DOHH2 (cell line): ENCODE measurements at regions not wholly inside any gene's neighbourhood (a gene's known extent, or its start where the extent isn't known, plus 50 kb on each side); places are given as distances from the start of the nearest gene placed in this dataset.

Source experiments
- H3F3A ChIP-seq: fragments of 200-600 bp; sonication (generic), shearing (Covaris generic); 2 replicates; pipeline ENCODE4 v1.6.0; 2016; ENCODE audit warnings: antibody characterized with exemption, mild to moderate bottlenecking; ENCODE audit not compliant: control insufficient read depth, insufficient read depth
- H3K27ac ChIP-seq: fragments of 200-600 bp; sonication (generic); 2 replicates; pipeline ENCODE4 v1.5.1; 2014; ENCODE audit warnings: low read depth, mild to moderate bottlenecking, low read length, moderate library complexity
- H3K27me3 ChIP-seq: fragments of 200-600 bp; sonication (generic); 2 replicates; pipeline ENCODE4 v1.6.1; 2014; ENCODE audit warnings: mild to moderate bottlenecking, low read length, mixed read lengths; ENCODE audit not compliant: control insufficient read depth
- H3K36me3 ChIP-seq: fragments of 200-600 bp; sonication (generic); 2 replicates; pipeline ENCODE4 v1.6.1; 2014; ENCODE audit warnings: mild to moderate bottlenecking, low read length, moderate library complexity, mixed read lengths; ENCODE audit not compliant: control insufficient read depth
- H3K4me1 ChIP-seq: fragments of 200-600 bp; sonication (generic); 2 replicates; pipeline ENCODE4 v1.6.1; 2014; ENCODE audit warnings: mild to moderate bottlenecking, low read length, mixed read lengths; ENCODE audit not compliant: control insufficient read depth
- H3K4me2 ChIP-seq: fragments of 200-600 bp; sonication (generic); 2 replicates; pipeline ENCODE4 v1.6.0; 2014; ENCODE audit warnings: mild to moderate bottlenecking, low read length, moderate library complexity
- H3K4me3 ChIP-seq: fragments of 200-600 bp; sonication (generic); 2 replicates; pipeline ENCODE4 v1.5.1; 2014; ENCODE audit warnings: mild to moderate bottlenecking, low read length, mixed read lengths
- H3K79me2 ChIP-seq: fragments of 200-600 bp; sonication (generic); 2 replicates; pipeline ENCODE4 v1.6.1; 2014; ENCODE audit warnings: mild to moderate bottlenecking, low read length, mixed read lengths; ENCODE audit not compliant: control insufficient read depth
- H3K9me2 ChIP-seq: fragments of 200-600 bp; sonication (generic); replicated peaks from 2 replicates; pipeline ENCODE4 v1.6.1; 2014; ENCODE audit warnings: mild to moderate bottlenecking, low read length, mixed read lengths; ENCODE audit not compliant: control insufficient read depth
- H3K9me3 ChIP-seq: fragments of 200-600 bp; sonication (generic); 2 replicates; pipeline ENCODE4 v1.6.1; 2014; ENCODE audit warnings: antibody characterized with exemption, low read length, mixed read lengths; ENCODE audit not compliant: control insufficient read depth, insufficient read depth
- H4K20me1 ChIP-seq: fragments of 200-600 bp; sonication (generic); 2 replicates; pipeline ENCODE4 v1.6.0; 2014; ENCODE audit warnings: low read depth, mild to moderate bottlenecking, antibody characterized with exemption, low read length, moderate library complexity; ENCODE audit not compliant: control insufficient read depth, insufficient read depth
- CTCF ChIP-seq: fragments of 200-600 bp; sonication (generic); IDR thresholded peaks from one replicate; pipeline ENCODE4 v1.5.1; 2014; ENCODE audit warnings: antibody characterized with exemption, mild to moderate bottlenecking, low read depth, low read length; ENCODE audit not compliant: poor library complexity, severe bottlenecking
- EZH2phosphoT487 ChIP-seq: fragments of 200-600 bp; sonication (generic); IDR thresholded peaks from 2 replicates; pipeline ENCODE4 v1.6.1; 2017; ENCODE audit warnings: borderline replicate concordance, mild to moderate bottlenecking, antibody characterized with exemption, low read length, moderate library complexity, mixed read lengths

GRCh38 chr11:38460429-38460828 lies 1862.4 kb upstream of the RAG2 start:
- no peaks in the 10 kb centered on the region for H3K27me3 ChIP-seq
- no peaks in the 10 kb centered on the region for H3F3A ChIP-seq
- H3K4me3 ChIP-seq = no peak overlapping the region
- no peaks in the 10 kb centered on the region for H3K4me1 ChIP-seq
- no peak overlapping the region for H3K27ac ChIP-seq
- no peaks in the 10 kb centered on the region for H3K79me2 ChIP-seq
- no peak overlapping the region for H3K4me2 ChIP-seq
- H3K36me3 ChIP-seq = no peaks in the 10 kb centered on the region
- no peaks in the 10 kb centered on the region; the same call in 1 of the 2 replicates for H3K9me3 ChIP-seq
- H4K20me1 ChIP-seq = no peaks in the 10 kb centered on the region
- no peaks in the 10 kb centered on the region for H3K9me2 ChIP-seq
- TF ChIP-seq CTCF (no peak), EZH2phosphoT487 (no peak)

- no peak overlapping the region for H3K4me3 ChIP-seq
- no peaks in the 10 kb centered on the region for H3K27me3 ChIP-seq
- H3K79me2 ChIP-seq = no peaks in the 10 kb centered on the region
- H3K9me3 ChIP-seq = no peaks in the 10 kb centered on the region
- no peaks in the 10 kb centered on the region for H3K36me3 ChIP-seq
- no peaks in the 10 kb centered on the region for H3K4me1 ChIP-seq
- TF ChIP-seq EZH2phosphoT487 = no peak
- no peak for TF ChIP-seq CTCF
- H3K9me2 ChIP-seq = no peaks in the 10 kb centered on the region
- no peak overlapping the region for H3K27ac ChIP-seq
- no peak overlapping the region for H3K4me2 ChIP-seq
- H4K20me1 ChIP-seq = no peaks in the 10 kb centered on the region
- H3F3A ChIP-seq = no peaks in the 10 kb centered on the region
These were observed 1858.3 kb upstream of the RAG2 start for GRCh38 chr11:38456371-38456770.

GRCh38 chr11:38448284-38448683 lies 1850.2 kb upstream of the RAG2 start:
- Histone ChIP-seq H3K4me1 (no peaks in the 10 kb centered on the region), H3K36me3 (no peaks in the 10 kb centered on the region), H4K20me1 (no peaks in the 10 kb centered on the region), H3K27me3 (no peaks in the 10 kb centered on the region), H3F3A (no peaks in the 10 kb centered on the region), H3K9me3 (no peaks in the 10 kb centered on the region), H3K4me3 (no peak overlapping the region), H3K79me2 (no peaks in the 10 kb centered on the region), H3K9me2 (no peaks in the 10 kb centered on the region), H3K4me2 (no peak overlapping the region), H3K27ac (no peak overlapping the region)
- TF ChIP-seq EZH2phosphoT487 (no peak), CTCF (no peak)

GRCh38 chr11:38446336-38446735 lies 1848.3 kb upstream of the RAG2 start:
- TF ChIP-seq EZH2phosphoT487 (no peak), CTCF (no peak)
- Histone ChIP-seq H3K4me2 (no peak overlapping the region), H4K20me1 (no peaks in the 10 kb centered on the region), H3K9me3 (no peaks in the 10 kb centered on the region), H3K79me2 (no peaks in the 10 kb centered on the region), H3K27me3 (no peaks in the 10 kb centered on the region), H3K4me3 (no peak overlapping the region), H3F3A (no peaks in the 10 kb centered on the region), H3K27ac (no peak overlapping the region), H3K9me2 (no peaks in the 10 kb centered on the region), H3K36me3 (no peaks in the 10 kb centered on the region), H3K4me1 (no peaks in the 10 kb centered on the region)
